ENCODE measurements at regions not wholly inside any gene's neighbourhood (a gene's known extent, or its start where the extent isn't known, plus 50 kb on each side); places are given as distances from the start of the nearest gene placed in this dataset.

GRCh38 chr3:163462446-163462845, 1615.8 kb downstream of the SI start:
- Mint-ChIP-seq H3K4me1 (no peaks in the 10 kb centered on the region), H3K27ac (no peak overlapping the region), H3K27me3 (no peaks in the 10 kb centered on the region), H3K9me3 (ENCODE audit: insufficient read depth) (no peaks in the 10 kb centered on the region), H3K4me3 (no peak overlapping the region)
- H2AFZ ChIP-seq (ENCODE audit: insufficient read depth, low read depth, low read length, poor library complexity, severe bottlenecking), result no peak overlapping the region
- ChIA-PET POLR2A (no interaction called here), CTCF (no interaction called here)
- no peak overlapping the region for H3K27ac ChIP-seq (ENCODE audit: low read length in 2 of 2)
- H3K4me2 ChIP-seq (replicated peaks; ENCODE audit: low read depth, low read length, poor library complexity, severe bottlenecking), result no peak overlapping the region
- ATAC-seq (ENCODE audit: low read depth), result no peak
- no peak overlapping the region for H3K4me3 ChIP-seq (ENCODE audit: control extremely low read depth in 1 of 5, extremely low read depth in 1 of 5, insufficient read depth in 1 of 5, low read depth in 2 of 5, low read length in 4 of 5)
- H3K4me1 ChIP-seq (ENCODE audit: control insufficient read depth in 2 of 2, insufficient read depth in 2 of 2, low read length in 2 of 2), result no peaks in the 10 kb centered on the region
- H3K9me3 ChIP-seq (ENCODE audit: control extremely low read depth in 1 of 3, control insufficient read depth in 2 of 3, insufficient read depth in 1 of 3, low read length in 2 of 3), result peaks cover 0 to 4% (median 0%) of the 10 kb centered on the region in 3 donors
- TF ChIP-seq CTCF (IDR thresholded peaks at IDR 0.05), result no peak
- TF ChIP-seq EZH2 (IDR thresholded peaks at IDR 0.05; ENCODE audit: borderline replicate concordance, insufficient read depth, low read depth, low read length, poor library complexity, severe bottlenecking), result no peak
- H3K79me2 ChIP-seq (ENCODE audit: control insufficient read depth, insufficient read depth, low read length), result no peaks in the 10 kb centered on the region
- intact Hi-C loops (cut with micrococcal nuclease), result no loop called here
- no peaks in the 10 kb centered on the region for H3K36me3 ChIP-seq (replicated peaks in 1 of 2; ENCODE audit: control extremely low read depth in 1 of 2, control insufficient read depth in 1 of 2, extremely low read depth in 1 of 2, insufficient read depth in 2 of 2, low read length in 1 of 2)
- no peaks in the 10 kb centered on the region for H3K27me3 ChIP-seq (replicated peaks in 1 of 4; ENCODE audit: control extremely low read depth in 1 of 4, control insufficient read depth in 3 of 4, insufficient read depth in 4 of 4, low read length in 3 of 4)
- H4K20me1 ChIP-seq (ENCODE audit: control insufficient read depth, insufficient read depth, low read length, poor library complexity, severe bottlenecking), result no peaks in the 10 kb centered on the region
- H3K9ac ChIP-seq (ENCODE audit: low read length), result no peak overlapping the region
- no CpG with 5 or more reads among the region's 1 CpG for WGBS (ENCODE audit: insufficient coverage)
- no peak for DNase-seq

GRCh38 chr3:163450698-163451097, 1627.6 kb downstream of the SI start:
- Mint-ChIP-seq H3K4me3 (no peak overlapping the region), H3K4me1 (no peaks in the 10 kb centered on the region), H3K9me3 (ENCODE audit: insufficient read depth) (peaks cover 4% of the 10 kb centered on the region), H3K27me3 (no peaks in the 10 kb centered on the region), H3K27ac (no peak overlapping the region)
- intact Hi-C loops (cut with micrococcal nuclease), result no loop called here
- POLR2A ChIA-PET, result no interaction called here
- Histone ChIP-seq H3K9me3 (ENCODE audit: control extremely low read depth in 1 of 3, control insufficient read depth in 2 of 3, insufficient read depth in 1 of 3, low read length in 2 of 3) (peaks cover 0 to 7% (median 2%) of the 10 kb centered on the region in 3 donors), H3K79me2 (ENCODE audit: control insufficient read depth, insufficient read depth, low read length) (no peaks in the 10 kb centered on the region), H3K4me3 (ENCODE audit: control extremely low read depth in 1 of 5, extremely low read depth in 1 of 5, insufficient read depth in 1 of 5, low read depth in 2 of 5, low read length in 4 of 5) (no peak overlapping the region), H3K4me2 (replicated peaks; ENCODE audit: low read depth, low read length, poor library complexity, severe bottlenecking) (no peak overlapping the region), H3K9ac (ENCODE audit: low read length) (no peak overlapping the region), H2AFZ (ENCODE audit: insufficient read depth, low read depth, low read length, poor library complexity, severe bottlenecking) (no peak overlapping the region), H3K36me3 (replicated peaks in 1 of 2; ENCODE audit: control extremely low read depth in 1 of 2, control insufficient read depth in 1 of 2, extremely low read depth in 1 of 2, insufficient read depth in 2 of 2, low read length in 1 of 2) (no peaks in the 10 kb centered on the region), H3K27me3 (replicated peaks in 1 of 4; ENCODE audit: control extremely low read depth in 1 of 4, control insufficient read depth in 3 of 4, insufficient read depth in 4 of 4, low read length in 3 of 4) (no peaks in the 10 kb centered on the region), H4K20me1 (ENCODE audit: control insufficient read depth, insufficient read depth, low read length, poor library complexity, severe bottlenecking) (no peaks in the 10 kb centered on the region), H3K4me1 (ENCODE audit: control insufficient read depth in 2 of 2, insufficient read depth in 2 of 2, low read length in 2 of 2) (no peaks in the 10 kb centered on the region), H3K27ac (ENCODE audit: low read length in 2 of 2) (no peak overlapping the region)
- CTCF ChIA-PET, result no interaction called here
- ATAC-seq (ENCODE audit: low read depth) (no peak), DNase-seq (no peak)
- 77% methylated on average over 2 of the region's 2 CpGs for WGBS (ENCODE audit: insufficient coverage)
- no peak for TF ChIP-seq EZH2 (IDR thresholded peaks at IDR 0.05; ENCODE audit: borderline replicate concordance, insufficient read depth, low read depth, low read length, poor library complexity, severe bottlenecking)
- no peak for TF ChIP-seq CTCF (IDR thresholded peaks at IDR 0.05)

Data from B cell (primary cell).